LoVo (cell line): ENCODE measurements at regions not wholly inside any gene's neighbourhood (a gene's known extent, or its start where the extent isn't known, plus 50 kb on each side); places are given as distances from the start of the nearest gene placed in this dataset.

Source experiments
- DNase-seq: peaks from one replicate; pipeline ENCODE4 v3.0.0-alpha.2; 2016; ENCODE audit warnings: low spot score

DNA sequence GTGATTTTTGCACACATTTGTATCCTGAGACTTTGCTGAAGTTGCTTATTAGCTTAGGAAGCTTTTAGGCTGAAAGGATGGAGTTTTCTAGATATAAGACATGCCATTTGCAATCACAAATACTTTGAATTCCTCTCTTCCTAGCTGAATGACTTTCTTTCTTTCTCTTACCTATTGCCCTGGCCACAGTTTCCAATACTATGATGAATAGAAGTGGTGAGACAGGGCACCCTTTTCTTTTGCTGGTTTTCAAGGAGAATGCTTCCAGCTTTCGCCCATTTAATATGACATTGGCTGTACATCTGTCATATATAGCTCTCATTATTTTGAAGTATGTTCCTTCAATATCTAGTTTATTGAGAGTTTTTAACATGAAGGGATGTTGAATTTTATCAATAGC is 409.6 kb upstream of the EPHA7 start:
- DNase-seq: no peak

DNA sequence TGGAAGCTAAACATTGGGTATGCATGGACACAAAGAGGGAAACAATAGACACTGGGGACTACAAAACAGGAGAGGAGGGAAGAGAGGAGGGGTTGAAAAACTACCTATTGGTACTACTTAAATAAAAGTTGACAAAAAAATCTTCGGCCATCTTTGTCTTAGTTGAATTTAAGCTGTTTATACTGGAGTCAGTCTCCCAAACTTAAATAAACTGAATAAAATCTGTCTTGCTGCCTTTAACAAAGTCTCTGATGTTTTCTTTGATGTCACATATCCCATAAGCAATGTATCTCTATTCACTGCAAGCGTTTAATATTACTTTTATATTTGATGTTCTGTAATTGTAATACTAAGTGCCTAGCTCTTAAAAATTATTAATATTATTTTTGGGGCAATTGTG is 409.2 kb upstream of the EPHA7 start:
- DNase-seq: no peak

DNA sequence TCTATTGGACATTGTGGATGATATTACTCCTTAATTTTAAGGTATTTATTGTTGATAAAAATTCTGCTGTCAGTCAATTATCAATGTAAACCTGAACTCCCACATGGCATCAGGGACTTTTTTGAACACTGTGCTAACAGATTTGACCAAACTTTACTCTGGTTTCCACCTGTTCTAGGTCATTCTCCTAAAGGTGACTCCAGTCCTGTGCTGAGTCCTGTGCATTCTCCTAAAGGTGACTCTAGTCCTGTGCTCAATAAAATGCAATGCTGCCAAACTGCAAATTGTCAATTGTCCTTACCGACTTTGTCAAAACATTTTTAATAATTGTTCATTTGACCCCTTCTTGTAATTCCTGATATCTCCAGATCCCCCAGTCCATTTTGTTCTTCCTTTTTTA is 408.4 kb upstream of the EPHA7 start:
- no peak for DNase-seq

- DNase-seq: no peak
Observed at GRCh38 chr6:93825950-93826349, 406.6 kb upstream of the EPHA7 start.

GRCh38 chr6:93823489-93823888 is 404.1 kb upstream of the EPHA7 start:
- no peak for DNase-seq

- DNase-seq: no peak
Observed at GRCh38 chr6:93822434-93823265, 403.3 kb upstream of the EPHA7 start.

- no peak for DNase-seq
Observed at GRCh38 chr6:93821953-93822352, 402.6 kb upstream of the EPHA7 start.

GRCh38 chr6:93820465-93821082 is 401.2 kb upstream of the EPHA7 start:
- DNase-seq: no peak

GRCh38 chr6:93819189-93819588 is 399.8 kb upstream of the EPHA7 start:
- no peak for DNase-seq

DNA sequence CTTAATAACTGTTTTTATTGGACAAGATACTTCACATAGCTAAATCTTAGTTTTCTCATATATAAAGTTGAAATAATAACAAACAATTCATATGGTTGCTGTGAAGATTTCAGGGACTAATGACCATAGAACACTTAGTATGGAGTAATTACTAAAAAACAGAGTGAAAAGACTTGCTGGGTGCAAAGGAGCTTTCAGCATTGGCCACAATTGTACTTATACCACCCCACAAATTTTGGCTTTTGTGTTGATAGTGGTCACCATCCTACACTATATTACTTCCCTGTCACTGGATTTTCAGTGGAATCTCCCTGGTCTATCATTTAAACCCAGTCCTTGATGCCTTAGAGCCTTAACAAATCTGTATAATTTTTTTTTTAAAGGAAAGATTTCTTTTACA is 398.6 kb upstream of the EPHA7 start:
- DNase-seq: no peak

DNA sequence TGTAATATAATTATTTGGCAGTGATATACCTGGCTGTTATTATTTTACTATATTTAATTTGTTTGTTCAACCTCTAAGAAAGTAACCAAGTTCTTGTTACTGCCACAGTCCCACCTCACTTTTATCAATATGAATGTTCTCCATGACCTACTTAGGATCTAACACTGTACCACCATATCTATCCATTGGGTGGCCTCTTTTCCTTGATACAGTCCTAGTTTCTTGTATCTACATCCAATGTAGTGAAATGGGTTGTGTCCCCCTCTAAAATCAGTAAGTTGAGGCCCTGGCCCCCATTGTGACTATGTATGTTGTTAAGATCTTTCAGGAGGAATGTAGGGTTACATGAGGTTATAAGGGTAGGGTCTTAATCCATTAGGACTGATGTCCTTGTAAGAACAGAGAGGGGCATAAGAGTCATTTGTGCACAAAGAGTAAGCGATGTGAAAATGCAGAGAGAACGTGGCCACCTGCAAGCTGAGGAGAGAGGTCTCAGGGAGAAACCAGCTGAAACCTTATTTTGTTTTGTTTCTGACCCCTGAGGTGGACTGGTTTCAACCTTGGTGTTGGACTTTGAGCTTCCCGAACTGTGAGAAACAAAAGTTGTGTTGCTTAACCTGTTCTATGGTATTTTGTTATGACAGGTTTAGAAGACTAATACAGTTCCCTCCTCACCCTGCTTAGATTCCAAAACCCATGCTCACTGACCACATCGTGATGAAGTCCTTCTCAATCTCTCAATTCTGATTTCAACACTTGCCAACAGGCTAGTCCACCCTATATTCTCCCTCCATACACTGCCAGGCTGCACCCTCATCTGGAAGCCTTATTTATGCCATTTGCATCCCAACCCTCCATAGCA is 387.3 kb upstream of the EPHA7 start:
- no peak for DNase-seq

- DNase-seq: no peak
Observed at GRCh38 chr6:93801101-93801847, 381.9 kb upstream of the EPHA7 start.

DNA sequence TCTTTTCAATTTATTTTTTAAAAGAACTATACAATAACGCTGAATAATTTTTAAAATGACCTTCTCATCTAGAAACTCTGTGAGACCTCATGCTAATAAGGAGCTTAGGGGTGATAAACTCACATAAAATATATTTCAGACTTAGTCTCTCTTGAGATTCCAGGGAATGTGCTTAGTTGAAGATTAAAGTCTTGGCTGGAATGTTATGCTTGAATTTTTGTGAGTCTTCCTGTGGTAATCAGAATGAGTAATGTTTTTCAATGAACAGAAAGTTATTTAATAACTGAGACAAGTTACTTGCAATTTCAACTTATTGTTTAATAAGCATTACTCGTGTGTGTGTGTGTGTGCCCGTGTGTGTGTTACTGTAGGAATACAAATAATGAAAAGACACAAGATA is 379.9 kb upstream of the EPHA7 start:
- no peak for DNase-seq

DNA sequence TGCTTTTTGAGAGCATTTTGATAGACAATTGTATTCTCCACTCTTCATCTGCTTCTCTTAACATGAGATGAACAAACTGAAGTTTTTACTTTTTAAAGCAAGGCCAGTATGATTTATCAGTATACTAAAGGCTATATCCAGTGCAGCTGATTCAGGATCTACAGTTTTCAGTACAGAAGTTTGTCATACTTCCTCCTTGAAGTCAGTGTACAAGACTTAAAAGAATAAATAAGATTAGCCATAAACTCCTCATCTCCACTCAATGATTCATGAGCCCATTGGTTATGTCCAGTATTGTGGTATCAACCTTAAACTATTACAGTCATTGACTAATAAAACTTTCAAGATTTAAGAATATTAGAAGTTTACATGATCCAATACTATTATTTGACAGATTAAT is 374.8 kb upstream of the EPHA7 start:
- DNase-seq: no peak

GRCh38 chr6:93792746-93793145 is 373.4 kb upstream of the EPHA7 start:
- DNase-seq: no peak

GRCh38 chr6:93790981-93791380 is 371.6 kb upstream of the EPHA7 start:
- no peak for DNase-seq

GRCh38 chr6:93789532-93789931 is 370.2 kb upstream of the EPHA7 start:
- no peak for DNase-seq

DNA sequence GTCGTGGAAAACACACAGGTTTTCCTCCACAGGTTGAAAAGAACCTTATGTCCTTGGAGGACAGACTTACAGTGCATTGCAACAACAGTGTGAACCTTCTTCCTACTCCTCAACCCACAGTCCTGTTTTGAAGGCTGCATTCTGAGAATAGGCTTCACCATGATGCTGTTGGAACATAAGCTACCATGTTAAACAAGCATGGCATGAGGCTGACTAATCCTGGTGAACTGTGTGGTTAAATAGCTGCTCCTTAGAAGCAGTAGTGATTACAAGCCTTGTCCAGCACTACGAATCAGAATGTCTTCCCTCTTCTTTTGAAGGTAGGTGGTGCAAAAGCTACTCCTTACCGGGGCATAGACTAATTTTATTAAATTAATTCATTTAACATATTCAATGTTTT is 368.5 kb upstream of the EPHA7 start:
- no peak for DNase-seq

DNA sequence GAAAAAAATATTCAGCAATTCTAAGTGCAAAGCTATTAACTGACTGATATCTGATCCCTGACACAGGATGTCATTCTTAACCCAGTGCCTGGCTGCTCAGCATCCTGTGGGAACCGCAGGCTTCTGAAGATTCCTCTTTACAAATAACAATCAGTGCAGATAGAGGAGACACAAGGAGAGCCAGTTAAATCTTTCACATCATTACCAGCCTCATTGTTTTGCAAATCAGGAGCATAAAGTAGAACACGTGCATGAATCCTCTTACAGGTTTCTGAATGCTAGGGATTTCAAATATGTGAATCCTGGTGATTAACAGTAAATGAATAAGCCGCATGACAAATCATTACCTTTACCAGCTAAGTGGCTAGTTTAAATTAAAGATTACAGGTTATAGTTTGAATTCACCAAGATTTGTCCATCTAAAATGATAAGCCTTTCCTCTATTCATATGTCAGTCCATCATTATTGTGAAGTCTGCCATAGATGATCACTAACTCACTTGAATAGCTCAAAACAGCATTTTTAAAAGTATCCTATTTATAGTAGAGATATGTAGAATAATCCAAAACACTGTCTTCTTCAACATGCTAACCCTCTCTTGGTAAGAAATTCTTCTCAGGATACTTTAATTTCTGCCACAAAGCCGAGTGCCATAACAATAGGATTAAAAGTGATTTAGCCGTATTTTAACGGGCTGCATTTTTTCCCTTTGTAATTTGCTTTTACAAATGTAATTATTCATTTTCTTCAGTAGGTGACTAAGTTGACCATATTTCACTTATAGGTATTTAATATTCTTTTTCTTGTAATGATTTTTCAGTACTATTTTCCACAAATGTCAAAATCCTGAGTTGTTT is 367.3 kb upstream of the EPHA7 start:
- no peak for DNase-seq

GRCh38 chr6:93785694-93786030 is 366.3 kb upstream of the EPHA7 start:
- DNase-seq: no peak
